HCT116 (cell line): ENCODE measurements at regions not wholly inside any gene's neighbourhood (a gene's known extent, or its start where the extent isn't known, plus 50 kb on each side); places are given as distances from the start of the nearest gene placed in this dataset.

ENCODE experiments used
- ATAC-seq: fragments of 200-7000 bp; cut with Tn5 transposase; 2 replicates; pipeline ENCODE4 v1.9.1; 2020; ENCODE audit warnings: mild to moderate bottlenecking, moderate library complexity
- BruUV-seq: library from RNA; stranded (reverse); fragments of 400-500 nt; replicated peaks from 2 replicates; lab custom pipeline; 2021; lab: Mats Ljungman, UMichigan
- CTCF ChIA-PET: fragments of 300-600 bp; sonication (Branson Sonifier 250); formaldehyde crosslinking; loops from one replicate; lab custom pipeline; 2021; ENCODE audit warnings: antibody characterized with exemption; lab: Charles Lee
- POLR2A ChIA-PET: fragments of 300-600, 350-600 bp; sonication (Branson Sonifier 250); formaldehyde crosslinking; loops from one replicate; lab custom pipeline; 2021; ENCODE audit warnings: antibody characterized with exemption; lab: Charles Lee
- RAD21 ChIA-PET, 2 experiments: fragments of 300-600 bp; sonication (Branson Sonifier 250); formaldehyde crosslinking; loops; one replicate each; lab custom pipeline; 2023; ENCODE audit warnings: low total read pairs in 2 of 2; ENCODE audit not compliant: uncharacterized antibody in 2 of 2, unreplicated experiment in 2 of 2, low non-redundant PET in 1 of 2; lab: Charles Lee
- DNase-seq: peaks from one replicate; pipeline ENCODE4 v3.0.0-alpha.2; 2010; ENCODE audit warnings: low read depth, low spot score
- H2AFZ ChIP-seq: fragments of 200-600 bp; shearing (Covaris generic), sonication (generic); 2 replicates; pipeline ENCODE4 v1.6.1; 2017; ENCODE audit warnings: low read depth, mixed run types, mixed read lengths, antibody characterized with exemption, low read length; ENCODE audit not compliant: poor library complexity, severe bottlenecking
- H3K27ac ChIP-seq: 2 replicates; pipeline ENCODE4 v1.5.1; 2012; ENCODE audit warnings: low read depth, low read length
- H3K27me3 ChIP-seq: fragments of 200-600 bp; sonication (generic); 2 replicates; pipeline ENCODE4 v1.6.1; 2016; ENCODE audit warnings: mixed run types, low read length, mixed read lengths; ENCODE audit not compliant: insufficient read depth
- H3K36me3 ChIP-seq, 2 experiments: fragments of 200-500 bp in 1 of 2; fragments of 200-600 bp in 1 of 2; sonication (Bioruptor generic) in 1 of 2; sonication (generic) in 1 of 2; 2 replicates each; pipeline versions ENCODE4 v1.5.1 to v1.6.1; 2014 to 2016; ENCODE audit warnings: low read length in 2 of 2, inconsistent platforms in 1 of 2, mixed read lengths in 1 of 2, mixed run types in 1 of 2; ENCODE audit not compliant: insufficient read depth in 2 of 2, control insufficient read depth in 1 of 2
- H3K4me1 ChIP-seq, 2 experiments: fragments of 200-600 bp in 1 of 2; sonication (generic) in 1 of 2; 2 replicates each; pipeline versions ENCODE4 v1.5.1 to v1.6.1; 2012 to 2017; ENCODE audit warnings: low read length in 2 of 2, inconsistent platforms in 1 of 2, mild to moderate bottlenecking in 1 of 2, mixed read lengths in 1 of 2, mixed run types in 1 of 2, moderate library complexity in 1 of 2; ENCODE audit not compliant: insufficient read depth in 2 of 2, control insufficient read depth in 1 of 2
- H3K4me2 ChIP-seq: fragments of 200-600 bp; sonication (generic); 2 replicates; pipeline ENCODE4 v1.6.1; 2017; ENCODE audit warnings: mixed run types, low read length, mixed read lengths
- H3K4me3 ChIP-seq, 2 experiments: fragments of 200-600 bp in 1 of 2; sonication (generic) in 1 of 2; replicated peaks in 1 of 2; 2 replicates each; pipeline ENCODE4 v1.5.1; 2011 to 2016; ENCODE audit warnings: low read length in 2 of 2, control low read depth in 1 of 2, low read depth in 1 of 2, mild to moderate bottlenecking in 1 of 2, mixed read lengths in 1 of 2, mixed run types in 1 of 2
- H3K79me2 ChIP-seq: fragments of 200-600 bp; sonication (generic); 2 replicates; pipeline ENCODE4 v1.6.1; 2017; ENCODE audit warnings: mild to moderate bottlenecking, mixed run types, low read length, moderate library complexity, mixed read lengths; ENCODE audit not compliant: insufficient read depth
- H3K9ac ChIP-seq: fragments of 200-600 bp; sonication (generic); 2 replicates; pipeline ENCODE4 v1.6.1; 2016; ENCODE audit warnings: low read length, mixed read lengths
- H3K9me2 ChIP-seq: fragments of 200-600 bp; sonication (generic), shearing (Covaris generic); 2 replicates; pipeline ENCODE4 v1.6.1; 2017; ENCODE audit warnings: mixed run types, mild to moderate bottlenecking, moderate library complexity; ENCODE audit not compliant: insufficient read depth
- H3K9me3 ChIP-seq, 2 experiments: fragments of 200-500 bp in 1 of 2; fragments of 200-600 bp in 1 of 2; sonication (Bioruptor generic) in 1 of 2; sonication (generic) in 1 of 2; 2 replicates each; pipeline ENCODE4 v1.6.1; 2014 to 2017; ENCODE audit warnings: low read length in 2 of 2, mixed read lengths in 2 of 2, inconsistent platforms in 1 of 2, low read depth in 1 of 2, mild to moderate bottlenecking in 1 of 2, mixed run types in 1 of 2, moderate library complexity in 1 of 2; ENCODE audit not compliant: control insufficient read depth in 1 of 2, insufficient read depth in 1 of 2
- H4K20me1 ChIP-seq: fragments of 200-600 bp; sonication (generic), shearing (Covaris generic); 2 replicates; pipeline ENCODE4 v1.6.1; 2017; ENCODE audit warnings: mixed run types, mild to moderate bottlenecking, moderate library complexity; ENCODE audit not compliant: insufficient read depth
- CBX3 ChIP-seq: IDR thresholded peaks from 2 replicates; pipeline ENCODE4 v1.6.1; 2012; ENCODE audit warnings: low read depth
- CEBPB ChIP-seq: IDR thresholded peaks from 2 replicates; pipeline ENCODE4 v1.6.1; 2012; ENCODE audit warnings: low read depth
- ELF1 ChIP-seq: IDR thresholded peaks from 2 replicates; pipeline ENCODE4 v1.6.1; 2012; ENCODE audit warnings: low read depth, borderline replicate concordance
- SRF ChIP-seq: IDR thresholded peaks from 2 replicates; pipeline ENCODE4 v1.6.1; 2012; ENCODE audit warnings: low read depth
- TCF7L2 ChIP-seq: IDR thresholded peaks from 2 replicates; pipeline ENCODE4 v1.7.0; 2011; ENCODE audit warnings: borderline replicate concordance, inconsistent platforms; ENCODE audit not compliant: insufficient read depth, insufficient read length; ENCODE audit errors: extremely low read depth
- ZFX ChIP-seq: fragments of 450-650 bp; IDR thresholded peaks from 2 replicates; pipeline ENCODE4 v1.6.1; 2017
- ZNF274 ChIP-seq: fragments of 200-500 bp; sonication (Bioruptor generic); IDR thresholded peaks from 2 replicates; pipeline ENCODE4 v1.6.1; 2014; ENCODE audit warnings: mild to moderate bottlenecking, low read depth, low read length, inconsistent platforms
- intact Hi-C: fragments of 100-400 bp; cut with micrococcal nuclease; formaldehyde crosslinking; loops from 2 replicates; pipeline ENCODE4 v1.10.0; 2022
- TF ChIP-seq, protein P1 (sequence below), 3 experiments: fragments of 200-600 bp in 1 of 3; sonication (generic) in 1 of 3; IDR thresholded peaks in 2 of 3; conservative IDR thresholded peaks in 1 of 3; 2 replicates each; pipeline ENCODE4 v1.5.1; 2012 to 2017; ENCODE audit warnings: low read depth in 2 of 3, low read length in 2 of 3, antibody characterized with exemption in 1 of 3, borderline replicate concordance in 1 of 3, control low read depth in 1 of 3, mild to moderate bottlenecking in 1 of 3, mixed read lengths in 1 of 3, mixed run types in 1 of 3, moderate library complexity in 1 of 3; ENCODE audit not compliant: insufficient read depth in 1 of 3
- TF ChIP-seq, protein P2 (sequence below): IDR thresholded peaks from 2 replicates; pipeline ENCODE4 v1.6.1; 2012

DNA sequence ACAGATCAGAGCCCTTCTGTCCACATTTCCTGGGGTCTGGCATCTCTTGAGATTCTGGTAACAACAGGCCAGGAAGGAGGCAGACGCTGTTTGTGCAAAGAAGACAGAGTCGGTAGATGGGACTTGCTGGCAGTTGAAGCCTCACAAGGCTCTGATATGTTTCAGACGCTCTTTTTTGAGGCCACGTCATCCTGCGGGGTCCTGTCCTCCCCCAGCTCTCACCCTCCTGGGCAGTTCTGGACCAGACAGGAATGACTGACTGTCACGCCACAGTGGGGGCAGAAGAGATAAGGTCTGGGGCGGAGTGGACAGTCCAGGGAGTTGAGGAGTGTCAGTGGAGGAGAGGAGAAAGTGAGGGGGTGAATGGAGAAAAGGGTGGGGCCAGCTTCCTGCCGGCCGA is 87.1 kb upstream of the SULF2 start:
- no peaks in the 10 kb centered on the region for H3K36me3 ChIP-seq
- H3K4me1 ChIP-seq: no peaks in the 10 kb centered on the region
- H3K4me3 ChIP-seq: no peak overlapping the region
- H3K27ac ChIP-seq: no peak overlapping the region
- H4K20me1 ChIP-seq: no peaks in the 10 kb centered on the region
- BruUV-seq: no TSS peak
- ChIA-PET RAD21 (no interaction called here), CTCF (no interaction called here), POLR2A (no interaction called here)
- H3K79me2 ChIP-seq: no peaks in the 10 kb centered on the region
- H3K9ac ChIP-seq: no peak overlapping the region
- peaks cover 10% of the 10 kb centered on the region; the same call in 1 of the 2 replicates for H3K27me3 ChIP-seq
- no peak for TF ChIP-seq ELF1
- no peak for ATAC-seq
- H3K9me2 ChIP-seq: no peaks in the 10 kb centered on the region
- intact Hi-C loops: no loop called here
- no peak for DNase-seq
- H3K4me2 ChIP-seq: no peak overlapping the region
- H2AFZ ChIP-seq: no peak overlapping the region
- no peaks in the 10 kb centered on the region for H3K9me3 ChIP-seq

DNA sequence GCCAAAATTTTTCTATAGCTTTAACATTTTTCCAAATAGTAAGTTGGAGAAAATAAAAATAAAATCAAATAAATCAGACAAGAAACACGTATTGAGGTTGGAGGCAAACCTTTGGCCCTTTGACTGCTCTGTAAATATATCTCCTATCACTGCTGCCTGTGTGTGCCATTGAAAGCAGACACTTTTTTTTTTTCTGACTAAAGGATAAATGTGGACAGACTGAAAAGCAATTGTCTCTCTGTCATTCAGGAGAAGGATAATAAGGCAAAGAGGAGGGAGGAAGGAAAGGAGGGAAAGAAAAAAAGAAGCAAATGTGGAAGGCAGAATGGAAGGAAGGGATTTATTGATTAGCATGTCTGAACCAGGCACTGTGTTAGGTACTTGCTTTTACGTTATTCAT is 85.2 kb upstream of the SULF2 start:
- Histone ChIP-seq H3K36me3 (no peaks in the 10 kb centered on the region), H3K4me3 (no peak overlapping the region), H3K27ac (no peak overlapping the region), H3K79me2 (no peaks in the 10 kb centered on the region), H3K9me2 (no peaks in the 10 kb centered on the region), H3K9me3 (no peaks in the 10 kb centered on the region), H3K4me2 (no peak overlapping the region), H2AFZ (no peak overlapping the region), H3K4me1 (no peaks in the 10 kb centered on the region), H4K20me1 (no peaks in the 10 kb centered on the region), H3K9ac (no peak overlapping the region), H3K27me3 (peaks cover 9% of the 10 kb centered on the region; the same call in 1 of the 2 replicates)
- CTCF ChIA-PET: no interaction called here
- intact Hi-C loops: no loop called here
- POLR2A ChIA-PET: no interaction called here
- RAD21 ChIA-PET: no interaction called here
- DNase-seq (no peak), ATAC-seq (no peak)
- no TSS peak for BruUV-seq
- TF ChIP-seq ZFX (no peak), ELF1 (no peak), TCF7L2 (no peak), SRF (no peak), ZNF274 (no peak), CEBPB (no peak), CBX3 (no peak)
- TF ChIP-seq, protein P1, sequence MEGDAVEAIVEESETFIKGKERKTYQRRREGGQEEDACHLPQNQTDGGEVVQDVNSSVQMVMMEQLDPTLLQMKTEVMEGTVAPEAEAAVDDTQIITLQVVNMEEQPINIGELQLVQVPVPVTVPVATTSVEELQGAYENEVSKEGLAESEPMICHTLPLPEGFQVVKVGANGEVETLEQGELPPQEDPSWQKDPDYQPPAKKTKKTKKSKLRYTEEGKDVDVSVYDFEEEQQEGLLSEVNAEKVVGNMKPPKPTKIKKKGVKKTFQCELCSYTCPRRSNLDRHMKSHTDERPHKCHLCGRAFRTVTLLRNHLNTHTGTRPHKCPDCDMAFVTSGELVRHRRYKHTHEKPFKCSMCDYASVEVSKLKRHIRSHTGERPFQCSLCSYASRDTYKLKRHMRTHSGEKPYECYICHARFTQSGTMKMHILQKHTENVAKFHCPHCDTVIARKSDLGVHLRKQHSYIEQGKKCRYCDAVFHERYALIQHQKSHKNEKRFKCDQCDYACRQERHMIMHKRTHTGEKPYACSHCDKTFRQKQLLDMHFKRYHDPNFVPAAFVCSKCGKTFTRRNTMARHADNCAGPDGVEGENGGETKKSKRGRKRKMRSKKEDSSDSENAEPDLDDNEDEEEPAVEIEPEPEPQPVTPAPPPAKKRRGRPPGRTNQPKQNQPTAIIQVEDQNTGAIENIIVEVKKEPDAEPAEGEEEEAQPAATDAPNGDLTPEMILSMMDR (IDR thresholded peaks at IDR 0.05 in 2 of 3, conservative IDR thresholded peaks at IDR 0.05 in 1 of 3; ENCODE audit: borderline replicate concordance in 1 of 3, insufficient read depth in 1 of 3, low read depth in 2 of 3, low read length in 2 of 3): no peak
- TF ChIP-seq, protein P2, sequence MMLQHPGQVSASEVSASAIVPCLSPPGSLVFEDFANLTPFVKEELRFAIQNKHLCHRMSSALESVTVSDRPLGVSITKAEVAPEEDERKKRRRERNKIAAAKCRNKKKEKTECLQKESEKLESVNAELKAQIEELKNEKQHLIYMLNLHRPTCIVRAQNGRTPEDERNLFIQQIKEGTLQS: no peak
